Stimulated activated naive CD8-positive, alpha-beta T cell treated with anti-CD3 and anti-CD28 coated beads, Interleukin-15, Interleukin-2, amounts not matched to agents 100 ng/mL and 50 ng/mL, for 24 hours (primary cell): ENCODE measurements at regions not wholly inside any gene's neighbourhood (a gene's known extent, or its start where the extent isn't known, plus 50 kb on each side); places are given as distances from the start of the nearest gene placed in this dataset.

Experiments
- H3K27ac Mint-ChIP-seq: one replicate; pipeline ENCODE4 v1.8.0; 2021; ENCODE audit warnings: mild to moderate bottlenecking, mixed read lengths
- H3K27me3 Mint-ChIP-seq: one replicate; pipeline ENCODE4 v1.8.0; 2021; ENCODE audit warnings: mixed read lengths
- H3K36me3 Mint-ChIP-seq: one replicate; pipeline ENCODE4 v1.8.0; 2021; ENCODE audit warnings: low read depth, mixed read lengths
- H3K4me1 Mint-ChIP-seq: one replicate; pipeline ENCODE4 v1.8.0; 2021; ENCODE audit warnings: low read depth, mixed read lengths
- H3K4me3 Mint-ChIP-seq: one replicate; pipeline ENCODE4 v1.8.0; 2021; ENCODE audit warnings: mild to moderate bottlenecking, mixed read lengths
- H3K9me3 Mint-ChIP-seq: one replicate; pipeline ENCODE4 v1.8.0; 2021; ENCODE audit warnings: mixed read lengths

DNA sequence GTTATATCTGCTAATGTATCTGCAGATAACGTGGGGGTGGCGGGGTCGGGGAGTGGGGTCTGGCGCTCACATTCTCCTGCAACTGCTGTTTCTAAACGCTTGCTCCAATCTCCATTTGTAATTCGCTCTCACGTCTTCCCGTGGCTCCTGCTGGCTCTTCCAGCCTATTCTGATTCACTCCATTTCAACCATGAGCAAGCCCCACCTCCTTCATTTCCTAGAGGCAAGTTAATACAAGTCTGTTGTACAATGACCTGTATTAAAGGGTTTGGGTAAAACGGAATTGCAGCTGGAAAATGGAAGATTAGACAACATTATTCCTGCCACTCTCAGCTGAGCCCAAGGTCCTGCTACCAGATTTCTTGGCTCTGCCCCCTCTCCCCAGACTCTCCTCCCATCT, 132.3 kb downstream of the CSNK2A3 start:
- Mint-ChIP-seq H3K27me3 (no peaks in the 10 kb centered on the region), H3K4me1 (no peaks in the 10 kb centered on the region), H3K9me3 (no peaks in the 10 kb centered on the region), H3K36me3 (no peaks in the 10 kb centered on the region), H3K4me3 (no peak overlapping the region), H3K27ac (no peak overlapping the region)

DNA sequence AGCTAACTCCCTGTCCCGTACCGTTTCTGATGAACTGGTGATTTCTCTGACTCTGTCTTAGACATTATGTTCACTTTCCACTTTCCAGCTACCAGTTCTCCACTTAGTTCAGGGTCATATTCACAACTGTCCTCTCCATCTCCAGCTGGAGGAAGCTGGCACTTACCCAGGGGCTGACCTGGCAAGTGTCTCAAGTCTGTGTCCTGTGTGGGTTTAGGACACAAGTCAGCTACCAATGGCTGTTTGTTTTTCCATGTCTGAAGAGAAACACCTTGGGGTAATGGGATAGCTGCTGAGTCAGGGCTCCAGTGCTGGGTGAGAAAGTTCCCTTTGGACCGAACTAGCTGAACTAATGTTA, 134.4 kb downstream of the CSNK2A3 start:
- Mint-ChIP-seq H3K4me1 (no peaks in the 10 kb centered on the region), H3K27ac (no peak overlapping the region), H3K4me3 (no peak overlapping the region), H3K36me3 (no peaks in the 10 kb centered on the region), H3K27me3 (no peaks in the 10 kb centered on the region), H3K9me3 (no peaks in the 10 kb centered on the region)

GRCh38 chr11:11217929-11218628, 135.0 kb downstream of the CSNK2A3 start:
- no peaks in the 10 kb centered on the region for H3K9me3 Mint-ChIP-seq
- H3K27ac Mint-ChIP-seq: no peak overlapping the region
- no peaks in the 10 kb centered on the region for H3K27me3 Mint-ChIP-seq
- no peaks in the 10 kb centered on the region for H3K36me3 Mint-ChIP-seq
- no peaks in the 10 kb centered on the region for H3K4me1 Mint-ChIP-seq
- H3K4me3 Mint-ChIP-seq: no peak overlapping the region

DNA sequence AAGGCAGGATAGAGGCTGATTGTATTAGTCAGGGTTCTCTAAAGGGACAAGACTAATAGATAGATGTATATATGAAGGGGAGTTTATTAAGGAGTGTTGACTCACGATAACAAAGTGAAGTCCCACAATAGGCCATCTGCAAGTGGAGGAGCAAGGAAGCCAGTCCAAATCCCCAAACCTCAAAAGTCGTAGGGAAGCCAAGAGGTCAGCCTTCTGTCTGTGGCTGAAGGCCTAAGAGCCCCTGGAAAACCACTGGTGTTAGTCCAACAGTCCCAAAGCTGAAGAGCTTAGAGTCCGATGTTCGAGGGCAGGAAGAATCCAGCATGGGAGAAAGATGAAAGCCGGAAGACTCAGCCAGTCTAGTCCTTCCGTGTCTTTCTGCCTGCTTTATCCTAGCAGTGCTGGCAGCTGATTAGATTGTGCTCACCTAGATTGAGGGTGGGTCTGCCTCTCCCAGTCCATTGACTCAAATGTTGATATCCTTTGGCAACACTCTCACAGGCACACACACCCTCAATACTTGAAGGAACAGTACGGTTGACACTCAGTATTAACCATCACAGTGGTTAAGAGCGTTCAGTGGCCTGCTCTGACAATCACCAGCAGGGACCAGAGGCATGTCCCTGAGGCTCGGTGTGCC, 135.6 kb downstream of the CSNK2A3 start:
- Mint-ChIP-seq H3K9me3 (no peaks in the 10 kb centered on the region), H3K4me1 (no peaks in the 10 kb centered on the region), H3K36me3 (no peaks in the 10 kb centered on the region), H3K4me3 (no peak overlapping the region), H3K27ac (no peak overlapping the region), H3K27me3 (no peaks in the 10 kb centered on the region)

GRCh38 chr11:11215944-11216343, 137.1 kb downstream of the CSNK2A3 start:
- H3K4me3 Mint-ChIP-seq: no peak overlapping the region
- H3K9me3 Mint-ChIP-seq: no peaks in the 10 kb centered on the region
- H3K27ac Mint-ChIP-seq: no peak overlapping the region
- H3K4me1 Mint-ChIP-seq: no peaks in the 10 kb centered on the region
- no peaks in the 10 kb centered on the region for H3K36me3 Mint-ChIP-seq
- peaks cover 3% of the 10 kb centered on the region for H3K27me3 Mint-ChIP-seq

- no peaks in the 10 kb centered on the region for H3K36me3 Mint-ChIP-seq
- peaks cover 3% of the 10 kb centered on the region for H3K27me3 Mint-ChIP-seq
- H3K4me1 Mint-ChIP-seq: no peaks in the 10 kb centered on the region
- H3K9me3 Mint-ChIP-seq: no peaks in the 10 kb centered on the region
- no peak overlapping the region for H3K27ac Mint-ChIP-seq
- no peak overlapping the region for H3K4me3 Mint-ChIP-seq
Observed at GRCh38 chr11:11215058-11215815, 137.8 kb downstream of the CSNK2A3 start.

GRCh38 chr11:11213117-11213516, 139.9 kb downstream of the CSNK2A3 start:
- H3K27ac Mint-ChIP-seq: no peak overlapping the region
- no peaks in the 10 kb centered on the region for H3K4me1 Mint-ChIP-seq
- H3K4me3 Mint-ChIP-seq: no peak overlapping the region

DNA sequence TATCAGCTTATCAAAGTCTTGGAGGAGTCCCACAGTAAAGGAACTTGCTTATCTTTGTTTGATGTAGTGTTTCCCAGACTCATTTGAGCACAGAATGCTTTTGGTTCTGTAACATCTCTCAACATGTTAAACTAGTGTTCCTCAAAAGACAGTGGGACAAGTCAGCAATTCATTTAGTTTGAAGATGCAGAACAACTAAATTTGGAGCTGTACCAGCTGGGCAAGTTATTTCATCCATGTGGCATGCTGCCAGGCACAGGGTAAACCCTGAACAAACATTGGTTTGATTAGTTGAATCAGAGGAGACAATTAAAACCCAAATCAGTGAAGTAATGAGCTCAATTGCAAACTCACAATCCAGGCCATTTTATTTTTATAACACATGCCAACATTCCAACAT, 141.2 kb downstream of the CSNK2A3 start:
- Mint-ChIP-seq H3K27ac (no peak overlapping the region), H3K27me3 (peaks cover 15% of the 10 kb centered on the region), H3K4me1 (no peaks in the 10 kb centered on the region), H3K36me3 (no peaks in the 10 kb centered on the region), H3K4me3 (no peak overlapping the region), H3K9me3 (no peaks in the 10 kb centered on the region)

More at GRCh38 chr11:11213117-11213516, 139.9 kb downstream of the CSNK2A3 start:
- H3K27me3 Mint-ChIP-seq: peaks cover 9% of the 10 kb centered on the region
- H3K9me3 Mint-ChIP-seq: no peaks in the 10 kb centered on the region
- no peaks in the 10 kb centered on the region for H3K36me3 Mint-ChIP-seq

- H3K36me3 Mint-ChIP-seq: no peaks in the 10 kb centered on the region
Observed at GRCh38 chr11:11211186-11211585, 141.9 kb downstream of the CSNK2A3 start.

DNA sequence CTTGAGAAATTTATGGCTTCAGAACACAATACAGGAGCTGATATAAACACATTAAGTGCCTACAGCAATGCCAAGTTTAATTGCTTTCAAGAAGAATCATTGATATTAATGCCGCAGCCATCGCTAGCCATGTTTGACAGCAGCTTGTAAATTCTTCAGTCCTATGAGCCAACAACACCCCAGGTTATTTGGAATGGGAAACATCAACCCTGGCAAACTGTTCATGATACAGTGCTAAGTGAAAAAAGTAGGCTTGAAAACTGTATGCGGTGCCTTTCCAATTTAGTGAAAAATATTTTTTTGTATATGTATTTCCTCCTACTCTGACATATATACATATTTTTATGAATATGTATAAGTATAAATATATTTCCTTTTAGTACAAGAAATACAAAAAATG, 142.6 kb downstream of the CSNK2A3 start:
- no peaks in the 10 kb centered on the region for H3K36me3 Mint-ChIP-seq
- H3K4me3 Mint-ChIP-seq: no peak overlapping the region
- H3K27ac Mint-ChIP-seq: no peak overlapping the region
- H3K9me3 Mint-ChIP-seq: no peaks in the 10 kb centered on the region
- H3K27me3 Mint-ChIP-seq: peaks cover 15% of the 10 kb centered on the region
- no peaks in the 10 kb centered on the region for H3K4me1 Mint-ChIP-seq

More at GRCh38 chr11:11211186-11211585, 141.9 kb downstream of the CSNK2A3 start:
- Mint-ChIP-seq H3K4me3 (no peak overlapping the region), H3K9me3 (no peaks in the 10 kb centered on the region), H3K27me3 (peaks cover 15% of the 10 kb centered on the region), H3K27ac (no peak overlapping the region), H3K4me1 (no peaks in the 10 kb centered on the region)

DNA sequence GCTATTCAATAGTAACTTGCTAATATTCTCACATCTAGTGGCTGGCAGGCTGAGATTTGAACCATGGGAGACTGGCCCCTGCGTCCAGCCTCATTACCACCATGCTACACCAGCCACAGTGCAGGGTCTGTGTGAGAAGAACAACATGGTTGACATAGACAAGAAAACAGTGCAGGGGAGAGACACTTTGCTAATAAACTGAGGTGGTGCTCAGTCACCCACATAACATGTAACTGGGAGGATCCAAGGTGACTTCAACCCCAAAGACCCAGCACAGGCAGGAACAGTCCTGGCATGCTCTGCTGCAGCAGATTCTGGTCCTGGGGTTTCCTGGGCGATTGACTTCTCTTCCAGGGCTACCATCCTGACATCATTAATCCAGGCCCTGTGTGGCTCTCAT, 143.1 kb downstream of the CSNK2A3 start:
- Mint-ChIP-seq H3K27ac (no peak overlapping the region), H3K4me3 (no peak overlapping the region), H3K9me3 (no peaks in the 10 kb centered on the region)

GRCh38 chr11:11208994-11209393, 144.1 kb downstream of the CSNK2A3 start:
- Mint-ChIP-seq H3K27ac (no peak overlapping the region), H3K4me3 (no peak overlapping the region), H3K36me3 (no peaks in the 10 kb centered on the region), H3K9me3 (no peaks in the 10 kb centered on the region), H3K27me3 (peaks cover 15% of the 10 kb centered on the region), H3K4me1 (no peaks in the 10 kb centered on the region)

More for the DNA sequence above, 143.1 kb downstream of the CSNK2A3 start:
- Mint-ChIP-seq H3K36me3 (no peaks in the 10 kb centered on the region), H3K4me1 (no peaks in the 10 kb centered on the region), H3K27me3 (peaks cover 15% of the 10 kb centered on the region)

- no peaks in the 10 kb centered on the region for H3K36me3 Mint-ChIP-seq
- H3K27ac Mint-ChIP-seq: no peak overlapping the region
- H3K4me3 Mint-ChIP-seq: no peak overlapping the region
- peaks cover 5% of the 10 kb centered on the region for H3K9me3 Mint-ChIP-seq
- peaks cover 20% of the 10 kb centered on the region for H3K27me3 Mint-ChIP-seq
- no peaks in the 10 kb centered on the region for H3K4me1 Mint-ChIP-seq
Observed at GRCh38 chr11:11207428-11207827, 145.6 kb downstream of the CSNK2A3 start.

DNA sequence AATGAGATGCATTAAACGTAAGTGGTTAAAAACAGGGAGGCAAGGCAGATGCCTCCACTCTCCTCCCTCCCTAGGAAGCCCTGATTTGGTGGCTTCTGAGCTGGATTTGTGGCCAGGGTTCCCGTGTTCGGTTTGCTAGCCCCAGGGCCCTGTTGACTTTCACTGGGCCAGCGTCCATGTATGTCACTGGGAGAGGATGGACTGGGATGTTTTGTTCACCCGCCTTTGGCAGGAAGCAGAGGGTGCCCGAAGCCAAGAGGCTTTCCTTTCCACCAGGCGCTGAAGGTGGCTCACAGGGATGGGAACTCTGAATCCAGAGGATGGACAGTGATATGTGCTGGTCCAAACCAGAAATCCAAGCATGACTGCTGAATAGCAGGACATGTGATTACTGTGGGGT, 146.6 kb downstream of the CSNK2A3 start:
- no peak overlapping the region for H3K27ac Mint-ChIP-seq
- H3K4me1 Mint-ChIP-seq: no peaks in the 10 kb centered on the region
- peaks cover 5% of the 10 kb centered on the region for H3K9me3 Mint-ChIP-seq
- H3K4me3 Mint-ChIP-seq: no peak overlapping the region
- H3K36me3 Mint-ChIP-seq: no peaks in the 10 kb centered on the region
- peaks cover 24% of the 10 kb centered on the region for H3K27me3 Mint-ChIP-seq

DNA sequence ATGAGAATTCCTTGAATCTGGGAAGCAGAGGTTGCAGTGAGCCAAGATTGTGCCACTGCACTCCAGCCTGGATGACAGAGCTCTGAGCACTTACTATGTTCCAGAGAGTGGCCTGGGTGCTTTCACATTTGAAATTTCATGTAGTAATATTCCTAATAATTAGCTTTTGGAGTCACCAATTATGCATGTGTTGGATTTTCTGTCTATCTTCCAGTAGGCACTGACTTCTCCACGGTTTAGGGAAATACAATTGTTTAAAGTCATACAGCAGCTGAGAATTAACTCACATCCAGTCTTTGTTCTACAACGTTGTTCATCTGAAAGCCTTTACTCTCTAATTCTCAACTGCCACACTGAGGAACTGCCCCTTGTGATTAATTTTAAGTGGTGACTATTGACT, 150.2 kb downstream of the CSNK2A3 start:
- Mint-ChIP-seq H3K4me3 (no peak overlapping the region), H3K36me3 (no peaks in the 10 kb centered on the region), H3K9me3 (peaks cover 5% of the 10 kb centered on the region), H3K27ac (no peak overlapping the region), H3K4me1 (no peaks in the 10 kb centered on the region), H3K27me3 (peaks cover 17% of the 10 kb centered on the region)
